ENCODE measurements at regions not wholly inside any gene's neighbourhood (a gene's known extent, or its start where the extent isn't known, plus 50 kb on each side); places are given as distances from the start of the nearest gene placed in this dataset.

GRCh38 chr2:226020956-226021355, 621.4 kb downstream of the NYAP2 start:
- peak in 2 of 4 experiments; percentile 21 to 26 for DNase-seq

DNA sequence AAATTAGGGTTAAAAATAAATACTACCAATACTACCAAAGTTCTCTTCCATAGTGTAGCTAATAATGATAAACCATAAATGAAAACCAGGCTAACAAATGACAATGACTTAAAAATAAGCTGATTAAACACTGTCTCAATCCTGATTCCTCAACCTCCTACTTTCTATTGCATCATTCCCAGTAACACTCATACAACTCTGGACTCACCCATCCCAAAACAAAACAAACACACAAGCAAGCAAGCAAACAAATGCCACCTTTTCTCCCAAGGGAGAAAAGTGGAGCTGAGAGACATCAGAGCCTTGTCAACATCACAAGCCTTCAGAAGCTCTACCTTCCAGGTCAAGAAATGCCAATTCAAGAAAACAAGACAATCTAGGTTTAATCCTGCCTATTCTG, 620.7 kb downstream of the NYAP2 start:
- peak in 2 of 4 experiments; percentile 38 to 56 for DNase-seq

DNA sequence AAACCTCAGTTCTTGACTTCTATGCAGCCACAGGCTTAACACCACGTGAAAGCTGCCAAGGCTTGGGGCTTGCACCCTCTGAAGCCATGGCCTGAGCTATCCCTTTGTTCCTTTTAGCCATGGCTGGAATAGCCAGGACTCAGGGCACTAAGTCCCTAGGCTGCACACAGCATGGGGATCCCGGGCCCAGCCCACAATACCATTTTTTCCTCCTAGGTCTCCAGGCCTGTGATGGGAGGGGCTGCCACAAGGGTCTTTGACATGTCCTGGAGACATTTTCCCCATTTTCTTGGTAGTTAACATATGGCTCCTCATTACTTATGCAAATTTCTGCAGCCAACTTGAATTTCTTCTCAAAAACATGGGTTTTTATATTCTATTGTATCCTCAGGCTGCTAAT, 619.1 kb downstream of the NYAP2 start:
- no peak for DNase-seq

GRCh38 chr2:226017537-226017936, 618.0 kb downstream of the NYAP2 start:
- no peak for DNase-seq

- no peak for DNase-seq
Measured at GRCh38 chr2:226017107-226017506, 617.6 kb downstream of the NYAP2 start.

DNA sequence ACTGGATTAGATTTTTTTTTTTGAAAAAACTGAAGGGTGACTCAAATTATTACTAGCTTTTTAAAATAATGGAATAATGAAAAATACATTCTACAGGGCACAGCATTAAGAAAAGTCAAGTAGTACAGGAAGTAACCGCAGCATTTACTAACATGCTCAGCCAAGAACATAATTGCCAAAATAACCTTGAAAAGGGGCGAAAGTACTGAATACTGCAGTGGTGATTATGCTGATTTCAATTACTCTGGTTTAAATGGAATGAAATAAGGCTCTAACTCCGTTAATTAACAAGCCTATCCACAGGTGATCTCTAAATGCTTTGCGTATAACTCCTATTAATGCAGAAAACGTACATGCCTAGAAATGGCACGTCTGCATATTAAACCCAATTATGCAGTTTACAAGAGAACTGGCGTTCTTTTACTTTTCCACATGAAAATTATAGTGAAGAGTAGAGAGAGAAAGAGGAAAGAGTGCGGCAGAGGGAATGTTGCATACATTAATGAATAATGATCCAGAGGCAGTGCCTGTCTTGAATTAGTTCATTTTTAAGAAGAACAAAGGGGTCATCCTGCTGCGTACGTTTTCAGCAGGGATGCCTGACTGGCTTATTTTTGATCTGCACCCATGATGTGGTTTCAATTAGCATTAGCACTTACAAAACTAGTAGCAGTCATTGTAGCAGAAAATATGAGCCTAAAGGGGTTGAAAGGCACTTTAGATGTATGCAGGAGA, 612.4 kb downstream of the NYAP2 start:
- DNase-seq: no peak

DNA sequence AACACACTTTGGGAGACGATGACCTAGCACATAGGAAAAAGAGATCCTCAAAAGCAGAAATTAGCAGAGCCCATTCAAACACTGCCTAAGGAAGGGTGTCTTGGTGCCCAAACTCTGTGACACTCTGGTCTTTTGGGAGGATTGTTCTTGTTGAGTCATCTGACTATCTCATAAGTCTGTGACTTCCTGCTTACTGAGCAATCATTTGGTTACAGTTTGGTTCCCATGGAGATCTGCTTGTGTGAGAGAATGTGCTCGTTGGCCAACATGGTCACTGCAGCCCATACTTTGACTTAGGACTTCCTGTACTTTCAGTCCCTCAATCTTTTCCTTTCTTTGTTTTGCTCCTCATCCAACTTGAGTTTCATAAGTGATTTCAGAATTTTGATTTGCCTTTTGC, 602.9 kb downstream of the NYAP2 start:
- DNase-seq: peak; percentile 71 to 94 (median 84)

GRCh38 chr2:226001716-226002115, 602.2 kb downstream of the NYAP2 start:
- peak in 1 of 4 experiments; percentile 23 for DNase-seq

DNA sequence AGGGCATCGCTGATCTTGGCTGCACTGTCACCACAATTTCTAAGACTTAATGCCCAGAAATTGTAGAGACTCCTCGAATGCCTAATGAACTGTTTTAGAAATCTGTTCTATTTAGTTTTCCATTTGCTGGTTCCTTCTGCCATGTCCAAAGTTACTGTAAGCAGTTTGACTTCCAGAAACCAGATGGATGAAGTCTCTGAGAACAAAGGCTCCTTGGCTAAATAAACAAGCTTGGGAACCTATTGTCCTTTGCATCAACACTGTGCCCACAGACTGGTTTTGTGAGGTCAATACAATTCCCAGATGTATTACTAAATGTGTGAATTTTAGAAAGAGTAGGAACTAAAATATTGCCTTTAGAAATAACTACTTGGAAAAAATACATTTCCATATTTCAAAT, 600.2 kb downstream of the NYAP2 start:
- DNase-seq: no peak

GRCh38 chr2:225998653-225999052, 599.1 kb downstream of the NYAP2 start:
- DNase-seq: no peak

- DNase-seq: no peak
Measured at GRCh38 chr2:225998116-225998515, 598.6 kb downstream of the NYAP2 start.

GRCh38 chr2:225996462-225996828, 596.9 kb downstream of the NYAP2 start:
- peak in 2 of 4 experiments; percentile 22 to 30 for DNase-seq

GRCh38 chr2:225995796-225996461, 596.4 kb downstream of the NYAP2 start:
- DNase-seq: peak; percentile 34 to 61 (median 56)

DNA sequence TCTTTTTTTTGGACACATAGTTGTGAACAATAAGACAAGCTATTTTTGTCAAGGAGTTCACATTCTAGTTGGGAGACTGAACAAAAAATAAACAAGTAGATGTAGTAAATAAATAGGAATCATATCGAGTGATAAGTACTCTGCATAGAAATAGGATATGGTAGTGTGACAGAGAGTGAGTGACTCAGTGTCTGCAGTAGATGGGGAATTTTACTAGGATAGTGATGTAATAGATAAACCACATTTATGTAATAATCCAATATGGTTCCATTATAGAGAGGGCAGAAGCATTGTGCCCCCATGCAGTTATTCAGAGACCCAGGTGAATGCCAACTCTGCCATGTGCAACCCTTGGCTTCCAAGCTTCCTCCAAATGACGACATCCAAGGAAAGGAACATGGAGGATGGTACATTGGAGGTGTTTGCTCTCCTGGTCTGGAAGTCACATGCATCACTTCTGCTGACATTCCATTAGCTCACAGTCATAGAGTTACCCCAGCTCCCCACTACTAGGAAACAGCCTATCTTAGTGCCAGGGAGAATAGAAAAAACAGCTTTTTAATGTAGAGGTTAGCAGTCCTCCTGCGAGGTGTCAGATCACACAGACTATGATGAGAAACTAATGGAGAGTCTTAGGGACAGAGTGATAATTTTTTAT, 595.4 kb downstream of the NYAP2 start:
- peak in 2 of 4 experiments; percentile 26 to 31 for DNase-seq

DNA sequence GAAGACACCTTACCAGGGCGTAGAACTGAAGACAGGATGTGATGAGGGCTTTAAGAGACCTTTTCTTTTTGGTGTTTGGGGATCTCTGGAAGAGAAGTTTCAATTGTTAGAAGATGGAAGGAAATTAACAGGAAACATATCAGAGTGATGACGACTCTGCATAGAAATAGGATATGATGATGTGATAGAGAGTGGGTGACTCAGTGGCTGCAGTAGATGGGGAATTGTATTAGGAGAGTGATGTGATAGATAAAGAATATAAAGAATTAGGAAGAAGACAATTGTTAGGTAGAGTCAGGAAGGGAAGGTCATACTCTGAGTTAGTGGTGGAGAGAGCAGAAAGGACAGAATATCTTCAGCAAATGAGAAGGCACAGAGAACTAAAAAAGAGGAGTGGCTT, 593.9 kb downstream of the NYAP2 start:
- DNase-seq: peak in 1 of 4 experiments; percentile 8

DNA sequence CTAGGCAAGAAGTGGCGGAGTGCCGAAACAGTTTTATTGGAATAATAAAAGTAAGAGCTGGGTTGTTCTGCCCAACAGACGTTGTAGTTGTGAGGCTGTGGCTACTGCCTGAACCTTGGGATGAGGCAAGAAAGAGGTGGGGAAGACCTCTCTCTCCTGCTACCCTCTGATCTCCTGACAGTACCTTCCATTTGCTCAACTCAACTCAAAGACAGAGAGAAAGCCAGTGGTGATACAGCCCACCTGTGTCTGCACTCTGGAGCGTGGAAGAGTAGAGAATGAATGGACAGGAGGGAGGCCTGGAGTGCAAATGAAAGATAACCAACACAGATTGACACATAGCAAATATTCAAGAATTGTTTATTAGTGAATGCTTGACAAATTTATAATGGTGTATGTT, 590.3 kb downstream of the NYAP2 start:
- DNase-seq: no peak

- DNase-seq: no peak
Measured at GRCh38 chr2:225980372-225980771, 580.9 kb downstream of the NYAP2 start.

DNA sequence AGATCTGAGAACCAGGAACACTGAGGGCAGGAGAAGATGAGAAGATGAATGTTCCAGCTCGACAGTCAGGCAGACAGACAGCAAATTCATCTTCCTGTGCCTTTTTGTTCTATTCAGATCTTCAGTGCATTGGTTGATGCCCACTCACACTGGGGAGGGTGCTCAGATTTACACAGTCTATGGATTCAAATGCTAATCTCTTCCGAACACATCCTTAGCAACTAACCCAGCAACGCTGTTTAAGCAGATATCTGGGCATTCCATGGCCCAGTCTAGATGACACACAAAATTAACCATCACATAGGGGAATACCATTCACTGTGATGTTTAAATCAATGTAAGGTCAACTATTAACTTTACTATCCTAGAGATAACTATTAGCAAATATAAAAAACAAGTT, 571.9 kb downstream of the NYAP2 start:
- no peak for DNase-seq

- DNase-seq: no peak
Measured at GRCh38 chr2:225948903-225949302, 549.4 kb downstream of the NYAP2 start.

DNA sequence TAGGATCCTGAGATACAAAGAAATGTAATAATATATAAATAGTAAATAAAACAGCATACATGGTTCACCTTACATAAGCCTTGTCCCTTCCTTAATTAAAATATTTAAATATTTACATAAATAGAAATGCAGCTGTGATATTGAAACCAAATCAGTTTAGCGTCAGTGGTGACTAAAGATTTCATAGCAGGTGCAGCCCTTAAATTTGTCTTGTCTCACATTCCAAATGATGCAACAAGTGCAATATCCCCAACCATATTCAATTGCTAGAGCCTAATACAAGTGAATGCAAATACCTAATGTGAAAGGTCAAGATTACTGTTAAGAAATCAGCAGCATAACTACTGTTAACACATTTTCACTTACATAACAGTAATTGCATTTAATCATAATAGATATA, 539.5 kb downstream of the NYAP2 start:
- DNase-seq: no peak

- DNase-seq: peak in 3 of 4 experiments; percentile 3 to 29 (median 8)
Measured at GRCh38 chr2:225937625-225938187, 538.2 kb downstream of the NYAP2 start.

DNA sequence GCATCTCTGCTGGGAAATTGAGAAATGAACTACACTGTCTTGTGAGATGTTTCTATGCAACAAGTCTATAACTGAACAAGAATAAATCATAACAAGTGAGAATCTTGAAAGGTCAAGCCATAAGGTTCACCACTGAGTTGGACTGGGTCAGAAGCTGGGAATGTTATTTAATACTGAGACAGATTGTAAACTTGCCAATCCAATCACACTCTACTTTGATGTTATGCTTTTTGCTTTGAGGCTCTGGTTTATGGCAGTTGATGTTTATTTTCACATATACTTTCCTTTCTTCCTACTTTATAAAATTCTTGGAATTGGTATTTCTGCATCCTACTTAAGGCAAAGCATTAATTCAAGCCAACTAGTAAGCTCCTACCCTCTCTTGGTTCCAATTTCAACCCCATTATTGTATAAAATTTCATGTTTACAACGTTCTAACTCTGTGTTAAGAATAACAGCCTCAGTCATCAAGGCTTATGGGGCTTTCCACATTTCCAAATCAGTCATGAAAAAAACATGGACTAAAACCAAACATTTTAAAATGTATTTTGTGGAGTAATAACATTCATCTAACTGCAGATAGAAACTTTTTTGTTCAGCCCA, 533.4 kb downstream of the NYAP2 start:
- no peak for DNase-seq

DNA sequence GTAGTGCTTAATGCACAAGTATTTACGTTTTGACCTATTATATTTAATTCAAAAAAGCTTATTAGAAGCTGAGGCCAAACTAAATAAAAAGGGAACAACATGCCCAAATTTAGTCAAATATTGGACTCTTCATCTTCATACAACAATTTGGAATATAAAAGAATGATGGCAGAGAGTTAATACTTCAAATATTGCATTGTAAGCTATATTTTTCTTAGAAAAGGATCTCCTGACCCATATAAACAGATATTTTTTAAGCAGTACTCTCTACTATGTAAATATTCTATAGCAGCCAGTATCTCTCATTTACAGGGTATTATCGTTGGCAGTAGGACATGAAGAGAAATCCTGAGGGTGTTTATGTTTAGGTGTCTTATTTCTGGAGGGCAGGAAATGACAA, 531.2 kb downstream of the NYAP2 start:
- no peak for DNase-seq

All from suppressor macrophage (primary cell).